Activated CD4-positive, alpha-beta memory T cell treated with anti-CD3 and anti-CD28 coated beads for 36 hours (primary cell): ENCODE measurements at regions not wholly inside any gene's neighbourhood (a gene's known extent, or its start where the extent isn't known, plus 50 kb on each side); places are given as distances from the start of the nearest gene placed in this dataset.

Source experiments
- CTCF ChIA-PET: fragments of 350-600 bp; sonication (Branson Sonifier 250); formaldehyde crosslinking; loops from one replicate; lab custom pipeline; 2021; ENCODE audit warnings: antibody characterized with exemption, inconsistent platforms; lab: Charles Lee
- POLR2A ChIA-PET: fragments of 350-600 bp; sonication (Branson Sonifier 250); formaldehyde crosslinking; loops from one replicate; lab custom pipeline; 2021; ENCODE audit warnings: antibody characterized with exemption; lab: Charles Lee
- DNase-seq: peaks from one replicate; pipeline ENCODE4 v3.0.0-alpha.2; 2020
- H3K27ac Mint-ChIP-seq: one replicate; pipeline ENCODE4 v1.8.0; 2021; ENCODE audit warnings: mixed read lengths
- H3K27me3 Mint-ChIP-seq: one replicate; pipeline ENCODE4 v1.8.0; 2021; ENCODE audit warnings: mixed read lengths
- H3K36me3 Mint-ChIP-seq: one replicate; pipeline ENCODE4 v1.8.0; 2021; ENCODE audit warnings: mixed read lengths
- H3K4me1 Mint-ChIP-seq: one replicate; pipeline ENCODE4 v1.8.0; 2021; ENCODE audit warnings: low read depth, mixed read lengths
- H3K4me3 Mint-ChIP-seq: one replicate; pipeline ENCODE4 v1.8.0; 2021; ENCODE audit warnings: mild to moderate bottlenecking, mixed read lengths
- H3K9me3 Mint-ChIP-seq: one replicate; pipeline ENCODE4 v1.8.0; 2021; ENCODE audit warnings: mixed read lengths
- intact Hi-C: fragments of 100-400 bp; cut with micrococcal nuclease; formaldehyde crosslinking; loops from one replicate; pipeline ENCODE4 v1.15.1; 2023

- ChIA-PET POLR2A (no interaction called here), CTCF (no interaction called here)
- no peak overlapping the region for H3K4me3 Mint-ChIP-seq
- no peak for DNase-seq
- H3K9me3 Mint-ChIP-seq = no peaks in the 10 kb centered on the region
- no peaks in the 10 kb centered on the region for H3K36me3 Mint-ChIP-seq
- H3K27ac Mint-ChIP-seq = no peak overlapping the region
- intact Hi-C loops = no loop called here
- H3K4me1 Mint-ChIP-seq = no peaks in the 10 kb centered on the region
- no peaks in the 10 kb centered on the region for H3K27me3 Mint-ChIP-seq
These were observed 346.0 kb downstream of the CYRIA start for GRCh38 chr2:16319551-16320121.

- DNase-seq = no peak
- no peak overlapping the region for H3K27ac Mint-ChIP-seq
- no peaks in the 10 kb centered on the region for H3K36me3 Mint-ChIP-seq
- no peaks in the 10 kb centered on the region for H3K9me3 Mint-ChIP-seq
- intact Hi-C loops = no loop called here
- ChIA-PET CTCF (no interaction called here), POLR2A (no interaction called here)
- H3K4me1 Mint-ChIP-seq = no peaks in the 10 kb centered on the region
- H3K4me3 Mint-ChIP-seq = no peak overlapping the region
- no peaks in the 10 kb centered on the region for H3K27me3 Mint-ChIP-seq
These were observed 347.0 kb downstream of the CYRIA start for GRCh38 chr2:16318474-16319195.

- DNase-seq = no peak
- Mint-ChIP-seq H3K4me1 (no peaks in the 10 kb centered on the region), H3K27ac (no peak overlapping the region), H3K9me3 (no peaks in the 10 kb centered on the region), H3K27me3 (no peaks in the 10 kb centered on the region), H3K4me3 (no peak overlapping the region), H3K36me3 (no peaks in the 10 kb centered on the region)
- intact Hi-C loops = no loop called here
- CTCF ChIA-PET = no interaction called here
- POLR2A ChIA-PET = no interaction called here
These were observed 347.6 kb downstream of the CYRIA start for GRCh38 chr2:16318051-16318450.

GRCh38 chr2:16317211-16317830, 348.3 kb downstream of the CYRIA start:
- H3K4me1 Mint-ChIP-seq = no peaks in the 10 kb centered on the region
- intact Hi-C loops = no loop called here
- H3K27me3 Mint-ChIP-seq = no peaks in the 10 kb centered on the region
- no peaks in the 10 kb centered on the region for H3K36me3 Mint-ChIP-seq
- DNase-seq = no peak
- CTCF ChIA-PET = no interaction called here
- no peak overlapping the region for H3K27ac Mint-ChIP-seq
- no peaks in the 10 kb centered on the region for H3K9me3 Mint-ChIP-seq
- POLR2A ChIA-PET = no interaction called here
- H3K4me3 Mint-ChIP-seq = no peak overlapping the region

GRCh38 chr2:16316456-16317210, 349.0 kb downstream of the CYRIA start:
- no peak overlapping the region for H3K4me3 Mint-ChIP-seq
- no peak for DNase-seq
- no peaks in the 10 kb centered on the region for H3K36me3 Mint-ChIP-seq
- no peaks in the 10 kb centered on the region for H3K9me3 Mint-ChIP-seq
- no peaks in the 10 kb centered on the region for H3K27me3 Mint-ChIP-seq
- CTCF ChIA-PET = no interaction called here
- H3K4me1 Mint-ChIP-seq = no peaks in the 10 kb centered on the region
- H3K27ac Mint-ChIP-seq = no peak overlapping the region
- POLR2A ChIA-PET = no interaction called here
- intact Hi-C loops = no loop called here

GRCh38 chr2:16315908-16316307, 349.7 kb downstream of the CYRIA start:
- no peak for DNase-seq
- intact Hi-C loops = no loop called here
- no peak overlapping the region for H3K27ac Mint-ChIP-seq
- ChIA-PET POLR2A (no interaction called here), CTCF (no interaction called here)
- H3K27me3 Mint-ChIP-seq = no peaks in the 10 kb centered on the region
- no peaks in the 10 kb centered on the region for H3K4me1 Mint-ChIP-seq
- H3K4me3 Mint-ChIP-seq = no peak overlapping the region
- H3K9me3 Mint-ChIP-seq = no peaks in the 10 kb centered on the region
- H3K36me3 Mint-ChIP-seq = no peaks in the 10 kb centered on the region

- Mint-ChIP-seq H3K27me3 (no peaks in the 10 kb centered on the region), H3K4me3 (no peak overlapping the region), H3K36me3 (no peaks in the 10 kb centered on the region), H3K4me1 (no peaks in the 10 kb centered on the region), H3K9me3 (no peaks in the 10 kb centered on the region), H3K27ac (no peak overlapping the region)
- ChIA-PET CTCF (no interaction called here), POLR2A (no interaction called here)
- DNase-seq = no peak
- intact Hi-C loops = no loop called here
These were observed 350.2 kb downstream of the CYRIA start for GRCh38 chr2:16315458-16315835.

GRCh38 chr2:16314691-16315457, 350.8 kb downstream of the CYRIA start:
- Mint-ChIP-seq H3K27me3 (no peaks in the 10 kb centered on the region), H3K27ac (no peak overlapping the region), H3K9me3 (no peaks in the 10 kb centered on the region), H3K4me3 (no peak overlapping the region), H3K4me1 (no peaks in the 10 kb centered on the region), H3K36me3 (no peaks in the 10 kb centered on the region)
- POLR2A ChIA-PET = no interaction called here
- CTCF ChIA-PET = no interaction called here
- no peak for DNase-seq
- intact Hi-C loops = no loop called here

GRCh38 chr2:16314001-16314400, 351.6 kb downstream of the CYRIA start:
- Mint-ChIP-seq H3K9me3 (no peaks in the 10 kb centered on the region), H3K27ac (no peak overlapping the region), H3K27me3 (no peaks in the 10 kb centered on the region), H3K4me1 (no peaks in the 10 kb centered on the region), H3K36me3 (no peaks in the 10 kb centered on the region), H3K4me3 (no peak overlapping the region)
- intact Hi-C loops = no loop called here
- ChIA-PET CTCF (no interaction called here), POLR2A (no interaction called here)
- DNase-seq = no peak

- Mint-ChIP-seq H3K4me1 (no peaks in the 10 kb centered on the region), H3K27me3 (no peaks in the 10 kb centered on the region), H3K9me3 (no peaks in the 10 kb centered on the region), H3K4me3 (no peak overlapping the region), H3K36me3 (no peaks in the 10 kb centered on the region), H3K27ac (no peak overlapping the region)
- intact Hi-C loops = no loop called here
- POLR2A ChIA-PET = no interaction called here
- CTCF ChIA-PET = no interaction called here
- no peak for DNase-seq
These were observed 352.2 kb downstream of the CYRIA start for GRCh38 chr2:16313235-16313975.

GRCh38 chr2:16312771-16313170, 352.9 kb downstream of the CYRIA start:
- DNase-seq = no peak
- POLR2A ChIA-PET = no interaction called here
- no peaks in the 10 kb centered on the region for H3K36me3 Mint-ChIP-seq
- H3K4me3 Mint-ChIP-seq = no peak overlapping the region
- no peaks in the 10 kb centered on the region for H3K9me3 Mint-ChIP-seq
- H3K27me3 Mint-ChIP-seq = peaks cover 1% of the 10 kb centered on the region
- no peak overlapping the region for H3K27ac Mint-ChIP-seq
- intact Hi-C loops = no loop called here
- CTCF ChIA-PET = no interaction called here
- H3K4me1 Mint-ChIP-seq = no peaks in the 10 kb centered on the region
